Glutamatergic neuron (in vitro differentiated cells): ENCODE measurements at regions not wholly inside any gene's neighbourhood (a gene's known extent, or its start where the extent isn't known, plus 50 kb on each side); places are given as distances from the start of the nearest gene placed in this dataset.

ENCODE experiments used
- DNase-seq: peaks from one replicate; pipeline ENCODE4 v3.0.0; 2022
- H3K27ac Mint-ChIP-seq: one replicate; pipeline ENCODE4 v1.8.0; 2020; ENCODE audit warnings: mild to moderate bottlenecking, mixed read lengths, inconsistent platforms; ENCODE audit not compliant: unreplicated experiment
- H3K27me3 Mint-ChIP-seq: one replicate; pipeline ENCODE4 v1.8.0; 2020; ENCODE audit warnings: mild to moderate bottlenecking, moderate library complexity, mixed read lengths, inconsistent platforms; ENCODE audit not compliant: unreplicated experiment
- H3K36me3 Mint-ChIP-seq: one replicate; pipeline ENCODE4 v1.8.0; 2020; ENCODE audit warnings: mild to moderate bottlenecking, mixed read lengths, inconsistent platforms; ENCODE audit not compliant: unreplicated experiment
- H3K4me1 Mint-ChIP-seq: one replicate; pipeline ENCODE4 v1.8.0; 2020; ENCODE audit warnings: mild to moderate bottlenecking, low read depth, mixed read lengths, inconsistent platforms; ENCODE audit not compliant: unreplicated experiment
- H3K4me3 Mint-ChIP-seq: one replicate; pipeline ENCODE4 v1.8.0; 2020; ENCODE audit warnings: mild to moderate bottlenecking, mixed read lengths, inconsistent platforms; ENCODE audit not compliant: unreplicated experiment
- H3K9me3 Mint-ChIP-seq: one replicate; pipeline ENCODE4 v1.8.0; 2020; ENCODE audit warnings: mild to moderate bottlenecking, moderate library complexity, mixed read lengths, inconsistent platforms; ENCODE audit not compliant: unreplicated experiment
- CTCF ChIP-seq: fragments of 200-600 bp; sonication (generic); IDR thresholded peaks from one replicate; pipeline ENCODE4 v1.5.0; 2021; ENCODE audit not compliant: partially characterized antibody, unreplicated experiment

DNA sequence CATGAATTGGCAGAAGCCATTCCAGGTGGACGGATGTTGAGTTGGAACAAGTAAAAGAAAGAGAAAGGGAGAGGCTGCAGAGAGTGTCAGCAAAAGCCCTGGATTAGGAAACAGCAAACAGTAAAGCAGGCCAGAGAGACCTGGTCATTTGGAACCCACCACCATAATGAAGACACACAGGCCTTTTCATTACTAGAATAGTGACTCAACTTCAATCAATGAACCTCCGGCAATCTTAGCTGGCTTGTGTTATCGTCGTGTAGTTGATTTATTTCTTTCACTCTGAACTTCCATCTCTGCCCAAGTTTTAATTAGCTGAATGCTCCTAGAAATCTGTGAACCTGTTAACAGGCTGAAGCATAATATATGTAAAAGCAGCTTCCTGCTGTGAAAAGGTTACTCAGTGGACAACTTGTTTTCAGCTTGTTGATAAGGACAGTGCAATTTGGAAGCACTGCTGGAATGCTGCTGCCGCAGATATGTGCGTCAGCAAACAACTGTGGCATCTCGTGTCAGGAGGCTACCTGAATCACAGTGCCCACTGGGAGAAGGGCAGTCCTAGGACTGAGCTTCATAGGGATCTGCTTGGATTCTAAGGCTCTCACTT lies 68.8 kb downstream of the SPANXN4 start:
- H3K9me3 Mint-ChIP-seq, result no peaks in the 10 kb centered on the region
- H3K4me3 Mint-ChIP-seq, result no peak overlapping the region
- no peaks in the 10 kb centered on the region for H3K36me3 Mint-ChIP-seq
- DNase-seq, result no peak
- no peak for TF ChIP-seq CTCF
- no peaks in the 10 kb centered on the region for H3K27me3 Mint-ChIP-seq
- no peak overlapping the region for H3K27ac Mint-ChIP-seq
- no peaks in the 10 kb centered on the region for H3K4me1 Mint-ChIP-seq
